Natural killer cell (primary cell): ENCODE measurements at regions not wholly inside any gene's neighbourhood (a gene's known extent, or its start where the extent isn't known, plus 50 kb on each side); places are given as distances from the start of the nearest gene placed in this dataset.

Source experiments
- ATAC-seq, 3 donors: fragments of 150-1000 bp in 2 of 3; fragments of 200-7000 bp in 1 of 3; cut with Tn5 transposase; 1 replicate in 1 of 3; 2 replicates in 2 of 3; pipeline ENCODE4 v1.10.0; 2021; ENCODE audit warnings: mild to moderate bottlenecking in 2 of 3, moderate library complexity in 2 of 3
- DNase-seq, 2 donors: peaks; one replicate each; pipeline versions ENCODE4 v3.0.0 to v3.0.0-alpha.2; 2013 to 2021; ENCODE audit warnings: mixed read lengths in 1 of 2
- H3K27ac ChIP-seq: one replicate; pipeline ENCODE4 v1.5.1; 2013; ENCODE audit warnings: mild to moderate bottlenecking, low read length
- H3K27me3 ChIP-seq: one replicate; pipeline ENCODE4 v1.6.1; 2013; ENCODE audit warnings: low read length; ENCODE audit not compliant: control insufficient read depth, insufficient read depth
- H3K36me3 ChIP-seq: one replicate; pipeline ENCODE4 v1.6.1; 2013; ENCODE audit warnings: low read length; ENCODE audit not compliant: control insufficient read depth, insufficient read depth
- H3K4me1 ChIP-seq: one replicate; pipeline ENCODE4 v1.6.1; 2013; ENCODE audit warnings: low read length; ENCODE audit not compliant: control insufficient read depth, insufficient read depth
- H3K4me3 ChIP-seq: one replicate; pipeline ENCODE4 v1.5.1; 2013; ENCODE audit warnings: low read length
- H3K9me3 ChIP-seq: one replicate; pipeline ENCODE4 v1.6.1; 2013; ENCODE audit warnings: low read length; ENCODE audit not compliant: control insufficient read depth, insufficient read depth
- H3K27ac Mint-ChIP-seq, 2 donors: one replicate each; pipeline ENCODE4 v1.8.0; 2022; ENCODE audit warnings: mild to moderate bottlenecking in 2 of 2, mixed read lengths in 2 of 2, moderate library complexity in 1 of 2
- H3K27me3 Mint-ChIP-seq, 2 donors: one replicate each; pipeline ENCODE4 v1.8.0; 2022; ENCODE audit warnings: low read depth in 2 of 2, mixed read lengths in 2 of 2
- H3K36me3 Mint-ChIP-seq: one replicate; pipeline ENCODE4 v1.8.0; 2022; ENCODE audit warnings: mixed read lengths
- H3K4me1 Mint-ChIP-seq, 2 donors: one replicate each; pipeline ENCODE4 v1.8.0; 2022; ENCODE audit warnings: mixed read lengths in 2 of 2
- H3K4me3 Mint-ChIP-seq: one replicate; pipeline ENCODE4 v1.8.0; 2022; ENCODE audit warnings: mild to moderate bottlenecking, moderate library complexity, mixed read lengths
- H3K9me3 Mint-ChIP-seq, 2 donors: one replicate each; pipeline ENCODE4 v1.8.0; 2022; ENCODE audit warnings: mixed read lengths in 2 of 2
- CTCF ChIP-seq: fragments of 200-600 bp; IDR thresholded peaks from one replicate; pipeline ENCODE4 v1.8.0; 2022; ENCODE audit warnings: antibody characterized with exemption
- WGBS: methylation state at CpG from one replicate; pipeline ENCODE4 v1.1.7; 2013; ENCODE audit warnings: missing lambda C conversion rate; ENCODE audit not compliant: insufficient coverage; 5-methylcytosine and 5-hydroxymethylcytosine counted together
- intact Hi-C: fragments of 100-400 bp; cut with micrococcal nuclease; formaldehyde crosslinking; loops from one replicate; pipeline ENCODE4 v1.14.2; 2022

GRCh38 chr1:70754701-70755100, 292.9 kb downstream of the PTGER3 start:
- Histone ChIP-seq H3K9me3 (no peaks in the 10 kb centered on the region), H3K27ac (no peak overlapping the region), H3K27me3 (no peaks in the 10 kb centered on the region), H3K36me3 (no peaks in the 10 kb centered on the region), H3K4me1 (no peaks in the 10 kb centered on the region), H3K4me3 (no peak overlapping the region)
- intact Hi-C loops: no loop called here
- H3K27ac Mint-ChIP-seq: no peak overlapping the region
- no peak for TF ChIP-seq CTCF
- no peak overlapping the region for H3K4me3 Mint-ChIP-seq
- peaks cover 0 to 6% of the 10 kb centered on the region in 2 donors for H3K27me3 Mint-ChIP-seq
- DNase-seq: no peak
- H3K36me3 Mint-ChIP-seq: no peaks in the 10 kb centered on the region
- H3K4me1 Mint-ChIP-seq: no peaks in the 10 kb centered on the region
- 85% methylated on average over 4 of the region's 4 CpGs for WGBS
- peaks cover 2 to 5% of the 10 kb centered on the region in 2 donors for H3K9me3 Mint-ChIP-seq
- no peak for ATAC-seq

GRCh38 chr1:70760154-70760553, 287.5 kb downstream of the PTGER3 start:
- H3K27me3 ChIP-seq: no peaks in the 10 kb centered on the region
- Mint-ChIP-seq H3K36me3 (peaks cover 6% of the 10 kb centered on the region), H3K27me3 (no peaks in the 10 kb centered on the region), H3K4me1 (no peaks in the 10 kb centered on the region), H3K4me3 (no peak overlapping the region), H3K27ac (no peak overlapping the region), H3K9me3 (no peaks in the 10 kb centered on the region)
- TF ChIP-seq CTCF: no peak
- no peak overlapping the region for H3K4me3 ChIP-seq
- H3K36me3 ChIP-seq: no peaks in the 10 kb centered on the region
- DNase-seq: no peak
- ATAC-seq: no peak
- H3K27ac ChIP-seq: no peak overlapping the region
- no peaks in the 10 kb centered on the region for H3K9me3 ChIP-seq
- H3K4me1 ChIP-seq: no peaks in the 10 kb centered on the region
- WGBS: no CpG with 5 or more reads among the region's 2 CpGs
- intact Hi-C loops: no loop called here

GRCh38 chr1:70762386-70762785, 285.2 kb downstream of the PTGER3 start:
- no peak overlapping the region for H3K4me3 Mint-ChIP-seq
- DNase-seq (no peak), ATAC-seq (no peak)
- H3K9me3 Mint-ChIP-seq: no peaks in the 10 kb centered on the region
- Histone ChIP-seq H3K9me3 (no peaks in the 10 kb centered on the region), H3K27me3 (no peaks in the 10 kb centered on the region), H3K27ac (no peak overlapping the region), H3K36me3 (no peaks in the 10 kb centered on the region), H3K4me1 (no peaks in the 10 kb centered on the region), H3K4me3 (no peak overlapping the region)
- H3K36me3 Mint-ChIP-seq: peaks cover 6% of the 10 kb centered on the region
- H3K27ac Mint-ChIP-seq: no peak overlapping the region
- 88% methylated on average over 1 of the region's 2 CpGs for WGBS
- H3K4me1 Mint-ChIP-seq: no peaks in the 10 kb centered on the region
- TF ChIP-seq CTCF: no peak
- intact Hi-C loops: no loop called here
- H3K27me3 Mint-ChIP-seq: no peaks in the 10 kb centered on the region

- no peaks in the 10 kb centered on the region for H3K4me1 Mint-ChIP-seq
- no peak for TF ChIP-seq CTCF
- Histone ChIP-seq H3K9me3 (no peaks in the 10 kb centered on the region), H3K27ac (no peak overlapping the region), H3K36me3 (no peaks in the 10 kb centered on the region), H3K27me3 (no peaks in the 10 kb centered on the region), H3K4me3 (no peak overlapping the region), H3K4me1 (no peaks in the 10 kb centered on the region)
- H3K4me3 Mint-ChIP-seq: no peak overlapping the region
- DNase-seq (no peak), ATAC-seq (no peak)
- peaks cover 6% of the 10 kb centered on the region for H3K36me3 Mint-ChIP-seq
- intact Hi-C loops: no loop called here
- WGBS: 8% methylated on average over 2 of the region's 2 CpGs
- no peak overlapping the region for H3K27ac Mint-ChIP-seq
- no peaks in the 10 kb centered on the region for H3K9me3 Mint-ChIP-seq
- no peaks in the 10 kb centered on the region for H3K27me3 Mint-ChIP-seq
Observed at GRCh38 chr1:70764747-70765146, 282.9 kb downstream of the PTGER3 start.
